Small intestine (tissue), 7 donors: ENCODE measurements at regions not wholly inside any gene's neighbourhood (a gene's known extent, or its start where the extent isn't known, plus 50 kb on each side); places are given as distances from the start of the nearest gene placed in this dataset.

ENCODE experiments used
- DNase-seq, 2 donors: peaks; one replicate each; pipeline versions ENCODE4 v3.0.0 to v3.0.0-alpha.2; 2013
- FAIRE-seq: peaks from 2 replicates; lab custom pipeline; 2012; peaks lifted over from hg19 to GRCh38; lab: Jason Lieb, UNC
- H3K27ac ChIP-seq, 3 donors: one replicate each; pipeline ENCODE4 v1.5.1; 2013; ENCODE audit warnings: low read length in 2 of 3, mild to moderate bottlenecking in 2 of 3, control low read depth in 1 of 3, inconsistent platforms in 1 of 3, low read depth in 1 of 3, moderate library complexity in 1 of 3
- H3K27me3 ChIP-seq, 3 donors: one replicate each; pipeline ENCODE4 v1.6.1; 2013; ENCODE audit warnings: low read length in 3 of 3, inconsistent platforms in 1 of 3; ENCODE audit not compliant: control insufficient read depth in 3 of 3, insufficient read depth in 3 of 3
- H3K36me3 ChIP-seq, 3 donors: one replicate each; pipeline ENCODE4 v1.6.1; 2013; ENCODE audit warnings: low read length in 3 of 3, inconsistent platforms in 1 of 3, low read depth in 1 of 3, mild to moderate bottlenecking in 1 of 3, moderate library complexity in 1 of 3; ENCODE audit not compliant: control insufficient read depth in 3 of 3, insufficient read depth in 2 of 3
- H3K4me1 ChIP-seq, 3 donors: one replicate each; pipeline ENCODE4 v1.6.1; 2013; ENCODE audit warnings: low read length in 2 of 3, inconsistent platforms in 1 of 3, low read depth in 1 of 3, mild to moderate bottlenecking in 1 of 3, moderate library complexity in 1 of 3; ENCODE audit not compliant: control insufficient read depth in 3 of 3, insufficient read depth in 2 of 3
- H3K4me3 ChIP-seq, 3 donors: one replicate each; pipeline ENCODE4 v1.5.1; 2013; ENCODE audit warnings: low read length in 3 of 3, control low read depth in 1 of 3, inconsistent platforms in 1 of 3, low read depth in 1 of 3, mild to moderate bottlenecking in 1 of 3, moderate library complexity in 1 of 3
- H3K9me3 ChIP-seq, 2 donors: one replicate each; pipeline ENCODE4 v1.6.1; 2013; ENCODE audit warnings: low read depth in 1 of 2, low read length in 1 of 2; ENCODE audit not compliant: control insufficient read depth in 2 of 2, insufficient read depth in 1 of 2
- WGBS, 3 donors: extraction: QIAGEN DNeasy Blood & Tissue Kit; methylation state at CpG; one replicate each; pipeline ENCODE4 v1.1.7; 2013; 5-methylcytosine and 5-hydroxymethylcytosine counted together
- donor health status: healthy with polysubstance abuse.
- donor health status: control.
- donor health status: control.
- donor health status: Bipolar disorder and iron deficiency.
- donor health status: healthy.

- Histone ChIP-seq H3K27me3 (no peaks in the 10 kb centered on the region), H3K9me3 (no peaks in the 10 kb centered on the region), H3K4me1 (no peaks in the 10 kb centered on the region), H3K27ac (no peak overlapping the region), H3K4me3 (no peak overlapping the region), H3K36me3 (no peaks in the 10 kb centered on the region)
- no peak for FAIRE-seq
- DNase-seq: no peak
Measured at GRCh38 chr17:72199256-72199655, 78.4 kb downstream of the SOX9 start.

GRCh38 chr17:72204742-72205141 is 83.9 kb downstream of the SOX9 start:
- no peak overlapping the region for H3K27ac ChIP-seq
- H3K36me3 ChIP-seq: no peaks in the 10 kb centered on the region
- peaks cover 0 to 5% (median 0%) of the 10 kb centered on the region in 3 donors for H3K27me3 ChIP-seq
- no peak for DNase-seq
- no peaks in the 10 kb centered on the region for H3K9me3 ChIP-seq
- WGBS, 3 donors: 64 to 82% (median 71%) methylated on average over 10 of the region's 10 CpGs
- FAIRE-seq: no peak
- no peaks in the 10 kb centered on the region for H3K4me1 ChIP-seq
- H3K4me3 ChIP-seq: no peak overlapping the region

GRCh38 chr17:72205357-72205756 is 84.5 kb downstream of the SOX9 start:
- no peaks in the 10 kb centered on the region for H3K4me1 ChIP-seq
- FAIRE-seq (no peak), DNase-seq (no peak)
- 33 to 67% (median 49%) methylated on average over 14 of the region's 14 CpGs for WGBS, 3 donors
- H3K27me3 ChIP-seq: peaks cover 0 to 5% (median 0%) of the 10 kb centered on the region in 3 donors
- no peak overlapping the region for H3K27ac ChIP-seq
- H3K9me3 ChIP-seq: no peaks in the 10 kb centered on the region
- H3K4me3 ChIP-seq: no peak overlapping the region
- no peaks in the 10 kb centered on the region for H3K36me3 ChIP-seq

- no peak for FAIRE-seq
- H3K4me1 ChIP-seq: no peaks in the 10 kb centered on the region
- WGBS, 3 donors: 62 to 90% (median 79%) methylated on average over 3 of the region's 3 CpGs
- peaks cover 0 to 5% (median 0%) of the 10 kb centered on the region in 3 donors for H3K27me3 ChIP-seq
- no peaks in the 10 kb centered on the region for H3K36me3 ChIP-seq
- DNase-seq: no peak
- no peak overlapping the region for H3K4me3 ChIP-seq
- no peak overlapping the region for H3K27ac ChIP-seq
- no peaks in the 10 kb centered on the region for H3K9me3 ChIP-seq
Measured at GRCh38 chr17:72205822-72206221, 85.0 kb downstream of the SOX9 start.

GRCh38 chr17:72206376-72206775 is 85.6 kb downstream of the SOX9 start:
- no peak for FAIRE-seq
- H3K36me3 ChIP-seq: no peaks in the 10 kb centered on the region

GRCh38 chr17:72208832-72209231 is 88.0 kb downstream of the SOX9 start:
- FAIRE-seq (no peak), DNase-seq (no peak)
- Histone ChIP-seq H3K27ac (no peak overlapping the region), H3K4me1 (no peaks in the 10 kb centered on the region), H3K36me3 (no peaks in the 10 kb centered on the region), H3K9me3 (no peaks in the 10 kb centered on the region), H3K27me3 (peaks cover 0 to 5% (median 0%) of the 10 kb centered on the region in 3 donors), H3K4me3 (no peak overlapping the region)

More at GRCh38 chr17:72206376-72206775, 85.6 kb downstream of the SOX9 start:
- no peak overlapping the region for H3K27ac ChIP-seq
- no peaks in the 10 kb centered on the region for H3K9me3 ChIP-seq
- H3K4me3 ChIP-seq: no peak overlapping the region
- 56 to 76% (median 73%) methylated on average over 4 of the region's 4 CpGs for WGBS, 3 donors
- H3K4me1 ChIP-seq: no peaks in the 10 kb centered on the region
- H3K27me3 ChIP-seq: peaks cover 0 to 5% (median 0%) of the 10 kb centered on the region in 3 donors
- DNase-seq: no peak

GRCh38 chr17:72212041-72212440 is 91.2 kb downstream of the SOX9 start:
- Histone ChIP-seq H3K27me3 (no peaks in the 10 kb centered on the region), H3K4me1 (no peaks in the 10 kb centered on the region), H3K36me3 (no peaks in the 10 kb centered on the region), H3K4me3 (no peak overlapping the region), H3K27ac (no peak overlapping the region), H3K9me3 (no peaks in the 10 kb centered on the region)
- WGBS, 3 donors: 76 to 81% (median 81%) methylated on average over 5 of the region's 5 CpGs
- FAIRE-seq (no peak), DNase-seq (no peak)

GRCh38 chr17:72215490-72215889 is 94.7 kb downstream of the SOX9 start:
- H3K9me3 ChIP-seq: no peaks in the 10 kb centered on the region
- H3K27me3 ChIP-seq: peaks cover 0 to 9% (median 2%) of the 10 kb centered on the region in 3 donors
- DNase-seq (no peak), FAIRE-seq (no peak)
- peaks cover 0 to 5% (median 0%) of the 10 kb centered on the region in 3 donors for H3K4me1 ChIP-seq
- H3K27ac ChIP-seq: no peak overlapping the region
- 53 to 83% (median 71%) methylated on average over 2 of the region's 2 CpGs for WGBS, 3 donors
- H3K4me3 ChIP-seq: no peak overlapping the region
- H3K36me3 ChIP-seq: no peaks in the 10 kb centered on the region

- FAIRE-seq: no peak
- peaks cover 0 to 9% (median 2%) of the 10 kb centered on the region in 3 donors for H3K27me3 ChIP-seq
- no peak for DNase-seq
- H3K9me3 ChIP-seq: no peaks in the 10 kb centered on the region
- H3K36me3 ChIP-seq: no peaks in the 10 kb centered on the region
- H3K4me3 ChIP-seq: no peak overlapping the region
- peaks cover 0 to 8% (median 0%) of the 10 kb centered on the region in 3 donors for H3K4me1 ChIP-seq
- 93 to 97% (median 96%) methylated on average over 7 of the region's 7 CpGs for WGBS, 3 donors
- H3K27ac ChIP-seq: no peak overlapping the region
Measured at GRCh38 chr17:72215928-72216327, 95.1 kb downstream of the SOX9 start.
